Fibroblast of peridontal ligament (primary cell): ENCODE measurements at regions not wholly inside any gene's neighbourhood (a gene's known extent, or its start where the extent isn't known, plus 50 kb on each side); places are given as distances from the start of the nearest gene placed in this dataset.
A peak's percentile ranks its signal among the peaks of the same experiment; 100 is the strongest.

Source experiments
- DNase-seq: peaks from one replicate; pipeline ENCODE4 v3.0.0-alpha.2; 2010; ENCODE audit errors: extremely low read depth

DNA sequence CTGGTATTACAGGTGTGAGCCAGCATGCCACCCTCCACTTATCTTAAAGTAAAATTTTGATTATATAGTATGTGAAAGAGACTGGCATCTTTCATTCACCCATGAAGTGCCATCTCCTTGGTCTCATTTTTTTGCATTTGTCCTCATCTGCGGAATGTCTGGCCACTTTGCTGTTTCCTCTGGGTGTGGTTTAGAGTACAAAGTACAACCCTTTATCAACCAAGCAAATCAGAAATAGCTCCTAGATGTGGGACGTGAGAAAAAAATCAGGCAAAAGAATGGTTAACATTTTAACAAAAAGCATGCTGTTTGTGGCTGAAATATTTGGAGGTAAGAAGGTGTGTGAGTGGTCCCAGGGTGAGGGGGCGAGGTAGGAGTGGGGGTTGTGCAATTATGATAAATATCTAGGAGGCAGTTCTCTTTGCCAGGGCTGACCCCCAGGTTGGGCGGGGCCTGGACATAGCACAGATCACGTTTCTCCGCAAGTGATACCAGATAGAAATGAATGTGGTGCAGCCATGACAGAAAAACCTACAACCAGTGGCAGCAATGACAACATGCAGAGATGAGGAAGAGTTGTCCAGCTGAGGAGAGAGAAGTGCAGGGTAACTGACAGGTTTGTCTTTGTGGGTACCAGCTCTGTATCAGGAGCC, 115.8 kb upstream of the SERTAD2 start:
- no peak for DNase-seq

DNA sequence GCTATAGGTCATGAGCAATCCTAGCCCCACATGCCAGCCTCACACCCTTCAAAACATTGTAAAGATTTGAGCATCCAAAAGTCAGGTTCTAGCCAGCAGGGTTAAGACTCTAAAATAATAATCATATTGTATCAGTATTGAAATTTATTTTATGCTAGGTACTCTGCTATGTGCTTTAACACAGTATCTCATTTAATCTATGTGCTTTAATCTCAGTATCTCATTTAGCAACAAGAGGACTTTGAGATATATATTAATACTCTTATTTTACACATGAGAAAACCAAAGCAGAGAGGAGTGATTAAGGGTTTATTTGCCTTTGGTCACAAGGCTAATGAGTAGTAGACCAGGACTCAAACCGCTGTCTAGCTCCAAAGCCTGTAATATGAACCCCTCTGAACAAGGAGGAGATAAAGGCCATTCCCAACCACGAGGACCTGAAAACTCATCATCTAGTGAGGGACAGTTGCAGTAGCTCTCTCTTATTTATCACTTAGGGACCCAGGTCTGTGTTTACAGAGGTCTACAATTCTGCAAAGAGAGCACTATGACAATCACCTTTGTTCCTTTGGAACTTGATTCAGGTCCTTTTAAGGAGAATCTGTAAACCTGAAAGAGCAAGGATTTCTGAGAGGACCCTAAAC, 116.5 kb upstream of the SERTAD2 start:
- peak; percentile 26 for DNase-seq

DNA sequence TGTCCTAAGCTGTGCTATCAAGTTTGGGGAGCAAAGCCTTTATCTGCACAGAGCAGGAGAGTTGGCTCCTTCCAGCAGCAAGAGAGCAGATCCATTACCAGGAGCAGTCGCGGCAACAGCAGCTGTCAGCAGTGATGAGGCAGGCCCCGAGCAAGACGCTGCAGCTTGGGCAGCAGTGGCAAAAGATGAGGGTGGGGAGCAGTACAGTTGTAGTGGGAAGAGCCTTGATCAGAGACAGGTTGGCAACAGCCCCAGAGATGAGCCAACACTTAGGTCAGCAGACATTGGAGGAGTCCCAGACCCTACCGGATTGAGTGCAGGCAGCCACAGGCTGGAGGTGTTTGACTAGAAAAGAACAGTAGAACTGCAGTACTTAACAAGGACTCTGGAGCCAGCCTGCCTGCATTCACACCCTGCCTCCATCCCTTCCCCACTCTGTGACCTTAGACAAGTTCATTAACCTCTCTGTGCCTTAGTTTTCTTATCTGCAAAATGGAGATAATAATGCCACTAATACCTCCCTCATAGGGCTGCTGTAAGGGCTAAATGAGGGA, 117.1 kb upstream of the SERTAD2 start:
- DNase-seq: peak; percentile 94

DNA sequence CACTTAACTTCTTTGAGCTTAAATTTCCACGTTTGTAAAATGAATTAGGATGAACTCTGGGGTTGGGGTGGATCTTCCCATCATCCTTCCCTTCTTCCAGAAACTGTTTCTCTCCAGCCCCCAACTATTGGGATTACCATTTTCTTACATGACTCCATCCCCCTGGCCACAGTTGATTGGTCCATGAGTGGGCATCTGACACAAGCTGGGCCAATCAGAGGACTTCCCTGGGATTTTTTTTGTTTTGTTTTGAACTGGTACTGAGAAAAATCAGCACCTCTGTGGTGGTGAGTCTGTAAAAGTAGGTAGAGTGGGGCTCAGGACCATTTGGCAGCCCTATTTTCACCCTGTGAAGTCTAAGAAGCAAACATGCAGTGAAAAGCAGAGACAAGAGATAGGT, 118.0 kb upstream of the SERTAD2 start:
- DNase-seq: no peak

DNA sequence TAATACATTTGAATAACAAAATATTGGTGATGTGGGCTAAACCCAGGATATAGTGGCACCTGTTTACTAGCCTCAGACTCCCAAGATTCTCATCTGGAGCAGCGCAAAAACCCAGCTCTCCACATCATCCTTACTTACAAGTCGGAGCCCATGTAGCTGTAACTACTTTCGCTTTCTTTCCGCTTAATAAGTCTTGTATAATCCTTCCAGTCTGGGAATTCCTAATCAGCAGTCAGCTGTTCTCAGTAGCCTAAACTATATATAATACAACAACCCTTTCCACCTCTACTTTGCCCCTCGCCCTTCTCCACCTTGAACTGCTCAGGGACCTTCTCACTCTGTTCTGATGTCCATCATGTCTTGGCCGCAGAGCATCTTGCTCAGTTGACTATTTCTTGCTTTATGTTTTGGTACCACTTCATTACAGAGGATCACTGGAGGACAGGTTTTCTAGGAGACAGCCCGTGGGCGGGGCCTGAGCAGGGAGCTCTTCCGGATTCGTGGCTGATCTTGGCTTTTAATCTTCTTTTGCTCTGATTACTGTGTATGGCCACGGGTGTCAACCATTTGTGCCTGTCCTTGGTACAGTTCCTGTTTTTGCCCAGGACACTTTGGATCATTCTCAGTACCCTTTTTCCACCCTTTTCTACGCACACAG, 119.9 kb upstream of the SERTAD2 start:
- peak; percentile 10 for DNase-seq

DNA sequence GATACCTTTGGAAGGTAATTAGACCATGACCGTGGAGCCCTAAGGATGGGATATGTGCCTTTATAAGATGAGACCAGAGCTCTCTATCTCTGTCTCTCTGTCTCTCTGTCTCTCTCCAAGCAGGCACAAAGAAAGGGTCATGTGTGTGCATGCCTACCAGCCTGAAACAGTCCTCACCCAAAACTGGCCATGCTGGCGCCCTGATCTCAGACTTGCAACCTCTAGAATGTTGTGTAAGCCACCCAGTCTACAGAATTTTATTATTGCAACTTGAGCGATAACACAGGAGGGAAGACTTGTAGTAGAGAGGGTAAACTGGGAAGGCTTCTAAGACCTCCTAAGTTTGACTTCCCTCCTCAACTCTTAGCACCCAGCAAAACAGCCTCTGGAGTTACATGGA, 124.1 kb upstream of the SERTAD2 start:
- DNase-seq: no peak

DNA sequence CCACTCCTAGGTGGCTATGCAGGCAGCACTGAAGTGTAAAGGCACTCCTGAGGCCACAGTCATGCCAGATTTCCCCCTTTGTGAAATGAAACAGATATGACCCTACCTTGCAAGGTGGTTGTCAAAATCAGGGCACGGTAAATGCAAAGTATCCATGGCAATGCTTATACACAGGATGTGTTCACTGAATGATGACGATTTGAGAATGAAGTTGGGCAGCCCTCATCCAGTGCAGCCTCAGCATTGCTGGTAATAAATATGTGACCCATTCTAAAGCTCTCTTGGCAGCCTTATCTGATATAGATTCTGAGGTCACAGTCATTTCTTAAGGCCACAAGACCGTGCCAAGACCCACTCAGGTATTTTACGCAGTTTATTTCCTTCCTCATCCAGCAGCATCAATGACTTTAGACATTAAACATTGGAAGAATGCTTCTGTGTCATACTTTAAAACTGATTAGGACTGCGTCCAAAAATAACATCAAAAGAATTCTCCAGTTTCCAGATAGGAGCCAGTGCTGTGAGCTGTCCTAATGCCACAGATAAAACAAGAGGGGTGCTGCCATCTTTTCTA, 125.5 kb upstream of the SERTAD2 start:
- peak; percentile 83 for DNase-seq

DNA sequence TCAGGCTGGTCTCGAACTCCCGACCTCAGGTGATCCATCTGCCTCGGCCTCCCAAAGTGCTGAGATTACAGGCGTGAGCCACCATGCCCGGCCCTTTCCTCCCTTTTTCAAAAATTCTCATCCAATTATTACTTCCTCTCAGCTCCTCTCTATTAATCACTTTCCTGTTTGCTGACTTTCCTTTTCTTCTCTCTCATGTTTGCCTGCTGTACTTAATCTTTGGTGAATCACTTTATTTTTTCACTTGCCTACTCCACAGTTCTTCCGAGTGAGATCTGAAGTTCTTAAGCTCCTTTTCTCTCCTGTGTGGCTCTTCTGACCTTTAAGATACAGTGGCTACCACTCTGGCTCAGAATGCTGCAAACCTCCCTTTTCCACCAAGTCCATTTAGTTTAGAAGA, 126.3 kb upstream of the SERTAD2 start:
- DNase-seq: no peak

DNA sequence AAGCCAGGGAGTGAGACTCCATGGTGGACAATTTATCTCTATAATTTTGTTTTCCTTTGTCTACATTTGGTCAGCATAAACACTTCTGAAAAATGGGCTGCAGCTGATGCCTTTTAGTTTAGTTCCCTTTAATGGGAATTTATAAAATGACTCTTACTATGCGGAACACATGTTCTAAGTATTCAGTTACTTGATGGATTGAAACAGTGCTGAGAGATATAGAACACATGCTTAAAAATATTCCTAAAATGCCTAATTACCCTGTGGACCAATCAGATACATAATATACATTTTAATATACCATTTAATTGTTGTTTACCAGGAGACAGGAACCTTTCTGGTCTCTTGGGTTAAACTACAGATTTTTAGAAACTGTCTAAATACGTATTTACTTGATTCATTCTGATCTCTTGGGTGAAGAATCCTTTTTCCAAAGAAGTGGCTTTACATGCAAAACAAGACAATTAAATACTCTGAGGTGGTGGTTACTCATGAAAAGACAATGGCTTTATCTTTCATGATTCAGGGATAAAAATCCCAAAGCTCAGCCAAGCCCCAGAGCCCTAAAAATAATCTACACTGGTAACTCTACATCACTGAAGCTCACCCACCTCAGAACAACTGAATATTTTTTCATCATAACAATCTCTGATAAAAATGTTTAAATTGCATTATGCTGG, 128.1 kb upstream of the SERTAD2 start:
- no peak for DNase-seq

DNA sequence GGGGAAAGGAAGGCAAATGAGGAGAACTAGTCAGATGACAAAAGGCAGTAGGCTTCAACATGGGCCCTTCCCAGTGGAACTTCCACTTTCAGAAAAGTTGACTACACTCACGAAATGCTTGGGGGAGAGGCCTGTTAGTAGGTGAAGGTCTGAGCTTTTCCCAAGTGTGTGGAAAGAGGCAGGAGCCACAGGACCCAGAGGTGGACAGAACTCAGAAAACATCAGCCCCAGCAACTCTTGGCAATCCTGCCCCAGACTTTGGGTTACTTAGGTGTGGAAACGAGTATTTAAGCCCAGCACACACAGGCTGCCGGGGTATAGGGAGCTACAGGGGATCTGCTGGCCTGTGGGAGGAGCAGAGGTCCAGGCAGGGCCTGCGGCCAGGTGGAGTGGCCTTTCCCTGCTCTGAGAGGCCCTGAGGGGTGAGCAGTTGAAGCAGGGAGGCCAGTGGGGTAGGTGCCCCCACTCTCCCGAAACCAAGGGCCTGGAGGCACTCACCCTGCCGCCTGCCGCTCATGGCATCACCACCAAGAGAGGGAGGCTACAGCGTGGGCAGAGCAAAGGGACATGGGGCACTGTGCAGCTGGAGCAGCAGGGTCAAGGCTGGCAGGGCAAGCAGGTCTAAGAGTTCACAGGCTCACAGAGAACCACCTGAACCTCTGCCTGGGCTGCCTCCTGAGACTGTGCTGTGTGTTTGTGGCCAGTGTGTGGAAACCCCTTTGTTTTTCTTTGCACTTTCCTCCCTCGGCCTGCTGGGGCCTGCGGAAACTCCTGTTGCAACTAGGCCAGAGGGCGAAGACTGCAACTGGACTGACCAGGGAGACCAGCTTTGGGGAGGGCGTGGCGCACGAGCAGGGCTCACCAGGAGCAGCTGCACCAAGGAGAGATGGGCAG, 130.7 kb upstream of the SERTAD2 start:
- DNase-seq: no peak

DNA sequence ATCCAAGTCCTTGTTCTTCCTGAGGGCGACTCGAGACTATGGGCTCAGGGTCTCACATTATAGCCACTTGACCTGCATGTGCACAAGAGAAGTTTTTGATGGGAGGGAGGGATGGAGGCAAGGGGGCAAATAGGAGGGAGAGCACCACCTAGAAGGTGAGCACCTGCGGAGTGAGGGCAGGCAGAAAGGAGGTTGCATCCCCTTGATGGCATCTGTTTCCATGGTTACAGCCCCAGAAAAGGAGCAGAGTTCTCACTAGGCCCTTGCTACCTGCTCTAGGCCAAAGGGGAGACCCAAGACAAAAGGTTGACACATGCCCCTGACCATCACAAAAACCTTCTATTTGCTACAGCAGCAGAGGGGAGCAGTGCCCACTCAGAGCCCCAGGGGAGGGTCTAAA, 131.5 kb upstream of the SERTAD2 start:
- no peak for DNase-seq

DNA sequence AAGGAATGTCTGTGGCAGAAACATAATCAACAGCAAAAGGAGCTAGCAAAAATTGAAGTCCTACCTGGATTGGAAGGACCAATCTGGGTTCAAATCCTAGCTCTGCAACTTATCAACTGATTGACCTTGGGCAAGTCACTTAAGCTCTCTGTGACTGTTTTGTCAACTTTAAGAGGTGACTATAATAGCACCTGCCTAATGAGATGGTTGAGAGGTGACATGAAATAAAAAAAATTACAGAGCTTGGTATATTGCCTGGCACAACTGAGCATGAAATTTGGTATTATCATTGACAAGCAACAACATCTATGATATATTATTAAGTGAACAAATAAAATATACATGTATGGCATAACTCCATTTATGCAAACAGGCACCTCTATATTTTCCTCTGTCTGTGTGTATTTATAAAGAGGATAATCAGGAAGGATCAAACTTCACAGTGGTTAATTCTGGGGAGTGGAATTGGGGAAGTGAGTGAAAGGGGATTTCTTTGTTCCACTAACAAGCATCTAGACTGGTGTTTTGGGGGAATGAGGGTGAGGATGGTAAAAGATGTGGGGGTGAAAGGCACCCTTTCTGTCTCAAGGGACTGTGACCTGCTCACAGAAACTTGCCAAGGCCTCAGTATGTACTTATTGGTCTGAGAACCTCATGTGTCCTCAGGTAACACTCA, 132.8 kb upstream of the SERTAD2 start:
- DNase-seq: no peak

DNA sequence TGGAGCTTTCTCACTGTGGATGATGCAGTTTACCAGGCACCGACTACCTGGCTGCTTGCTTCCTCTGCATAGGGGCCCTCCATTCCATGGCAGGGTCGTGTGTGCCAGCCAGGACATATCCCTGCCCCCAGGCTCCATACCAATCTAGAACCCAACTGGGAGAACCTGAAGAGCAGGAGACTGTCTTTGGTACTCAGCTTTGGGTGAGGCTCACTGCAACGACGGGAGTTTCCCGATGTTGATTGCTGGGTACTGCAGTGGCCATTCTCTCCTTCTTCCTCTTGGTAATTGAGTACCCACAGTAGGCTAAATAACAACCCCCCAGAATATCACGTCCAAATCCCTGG, 133.3 kb upstream of the SERTAD2 start:
- no peak for DNase-seq

DNA sequence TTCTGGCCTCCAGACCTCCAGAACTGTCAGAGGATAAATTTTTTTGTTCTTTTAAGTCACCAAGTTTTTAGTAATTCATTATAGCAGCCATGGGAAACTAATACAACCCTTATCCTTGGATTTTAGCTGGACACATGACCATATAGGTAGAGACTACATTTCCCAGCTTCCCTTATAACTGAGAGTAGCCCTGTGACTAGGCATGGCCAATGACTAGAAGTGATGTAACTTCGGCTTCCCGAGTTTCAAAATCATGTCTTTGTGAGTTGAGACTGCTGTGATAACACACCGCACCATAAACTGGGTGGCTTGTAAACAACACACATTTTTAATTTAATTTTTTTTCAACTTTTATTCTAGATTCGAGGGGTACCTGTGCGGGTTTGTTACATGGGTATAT, 134.0 kb upstream of the SERTAD2 start:
- DNase-seq: peak; percentile 36

DNA sequence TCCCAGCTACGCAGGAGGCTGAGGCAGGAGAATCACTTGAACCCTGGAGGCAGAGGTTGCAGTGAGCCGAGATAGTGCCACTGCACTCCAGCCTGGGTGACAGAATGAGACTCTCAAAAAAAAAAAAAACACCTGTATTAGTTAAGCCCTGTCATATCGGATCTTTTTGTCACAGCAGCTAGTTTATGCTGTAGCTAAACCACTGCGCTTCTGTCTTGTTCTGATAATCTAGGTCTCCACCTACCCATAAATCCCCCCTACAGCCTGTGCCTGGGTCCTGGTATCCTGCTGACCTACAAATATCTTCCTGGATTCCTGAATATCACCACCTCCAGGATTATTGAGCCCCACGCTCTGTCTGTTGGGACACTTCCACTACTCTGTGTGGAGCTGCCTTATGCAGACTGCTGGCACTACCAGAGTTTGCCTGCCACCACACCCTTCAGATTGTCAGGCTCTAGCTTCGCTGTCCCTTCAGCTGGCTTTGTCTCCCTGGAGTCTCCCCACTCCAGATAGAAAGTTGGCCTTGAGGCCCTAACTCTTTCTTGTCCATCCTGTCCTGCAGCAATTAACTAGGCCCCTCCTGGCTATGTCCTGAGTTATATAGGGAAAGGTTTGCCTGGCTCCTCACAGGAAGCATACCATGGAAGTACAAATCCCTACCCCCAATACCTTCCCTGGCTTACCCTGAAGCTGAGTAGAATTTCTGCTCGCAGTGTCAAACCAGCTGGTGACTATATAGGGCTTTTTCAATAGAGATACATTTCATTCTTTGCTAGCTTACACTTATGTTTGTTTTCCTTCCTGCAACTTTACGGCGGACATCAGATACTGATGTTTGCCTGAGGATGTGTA, 136.0 kb upstream of the SERTAD2 start:
- DNase-seq: no peak

DNA sequence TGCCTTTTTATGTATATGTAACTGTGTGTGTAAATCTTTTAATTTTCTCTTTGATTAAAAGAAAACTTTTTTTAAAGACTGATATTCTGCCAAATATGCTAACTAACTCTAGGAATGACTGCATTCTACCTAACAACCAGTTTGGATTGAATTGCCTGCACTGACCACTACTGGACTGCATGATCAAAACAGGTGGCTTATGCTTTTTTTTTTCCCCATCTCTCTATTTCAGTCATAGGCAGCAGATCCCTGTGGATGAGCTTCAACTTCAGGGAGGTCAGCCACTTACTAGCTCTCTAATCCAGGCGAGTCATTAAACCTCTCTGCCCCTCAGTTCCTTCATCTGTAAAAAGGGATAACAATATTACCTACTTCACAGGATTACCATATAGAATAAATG, 138.6 kb upstream of the SERTAD2 start:
- DNase-seq: no peak

DNA sequence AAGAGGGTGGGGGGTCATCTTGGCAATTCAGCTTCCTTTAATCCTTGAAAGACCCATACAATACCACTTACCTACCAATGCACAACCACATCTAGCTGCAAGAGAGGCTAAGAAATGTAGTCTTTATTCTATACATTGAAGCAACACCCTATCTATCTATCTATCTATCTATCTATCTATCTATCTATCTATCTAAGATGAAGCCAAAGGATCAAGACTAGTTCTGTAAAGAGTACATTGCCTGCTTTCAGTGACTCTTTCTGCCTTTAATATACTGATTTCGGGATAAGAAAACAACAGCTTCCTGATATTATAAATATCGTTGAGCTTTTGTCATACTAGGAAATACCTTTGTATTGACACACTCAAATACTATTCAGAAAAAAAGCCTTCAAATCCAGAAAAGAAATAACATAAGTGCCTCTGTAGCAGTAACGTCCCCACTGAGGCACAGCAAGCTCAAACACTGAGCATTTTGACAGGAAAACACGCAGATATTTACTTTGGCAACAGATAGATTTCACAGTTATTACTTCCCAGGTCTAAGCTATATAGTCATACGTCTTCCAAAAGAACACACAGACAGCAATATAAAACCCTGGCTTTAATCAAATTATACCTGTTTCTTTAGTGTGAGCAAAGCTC, 139.4 kb upstream of the SERTAD2 start:
- no peak for DNase-seq

DNA sequence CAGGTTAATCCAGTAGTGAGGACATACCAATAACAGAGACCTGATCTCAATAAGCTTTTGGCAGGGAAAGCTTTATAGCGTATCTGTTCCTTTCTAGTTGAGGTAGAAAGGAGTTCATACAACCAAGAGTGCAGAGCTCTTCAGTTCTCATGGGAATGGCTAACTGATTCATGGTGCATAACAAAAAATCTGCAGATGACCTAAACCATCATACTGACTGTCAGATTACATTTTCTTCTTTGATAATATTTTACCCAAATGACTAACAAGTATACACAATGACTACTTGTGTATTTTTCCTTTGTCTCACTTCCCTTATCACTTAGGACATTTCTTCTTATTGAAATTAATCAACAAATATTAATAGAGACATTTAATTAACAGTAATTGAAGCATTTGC, 140.0 kb upstream of the SERTAD2 start:
- no peak for DNase-seq

DNA sequence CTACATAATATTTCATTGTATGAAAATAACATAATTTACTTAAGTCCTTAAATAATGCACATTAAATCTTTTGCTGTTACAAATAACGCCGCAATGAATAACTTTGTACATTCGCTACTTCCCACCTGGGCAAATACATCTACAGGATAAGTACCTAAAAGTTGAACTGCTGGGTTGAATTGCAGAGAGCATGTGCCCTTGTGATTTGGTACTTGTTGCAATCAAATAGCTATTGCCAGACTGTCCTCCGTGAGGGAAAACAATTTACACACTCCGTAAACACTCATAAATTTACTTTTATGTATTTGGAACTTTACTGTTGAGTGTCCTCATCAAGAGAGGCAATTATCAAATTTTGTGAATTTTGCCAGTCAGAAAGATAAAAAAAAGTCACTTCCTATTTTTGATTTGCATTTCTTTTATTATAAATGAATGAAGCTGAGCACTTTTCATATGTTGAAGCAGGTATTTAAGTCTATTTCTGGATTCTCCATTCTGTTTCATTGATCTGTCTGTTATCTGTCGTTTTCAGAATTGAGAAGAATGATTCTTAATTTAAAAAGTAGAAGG, 140.8 kb upstream of the SERTAD2 start:
- no peak for DNase-seq
